HEK293 (cell line): ENCODE measurements at regions not wholly inside any gene's neighbourhood (a gene's known extent, or its start where the extent isn't known, plus 50 kb on each side); places are given as distances from the start of the nearest gene placed in this dataset.

Experiments used
- ZBTB1 ChIP-seq: fragments of 450-650 bp; formaldehyde crosslinking; IDR thresholded peaks from 2 replicates; pipeline ENCODE4 v1.5.1; 2016; ENCODE audit warnings: missing biosample characterization, missing genetic modification characterization
- ZBTB48 ChIP-seq: fragments of 450-650 bp; formaldehyde crosslinking; IDR thresholded peaks from 2 replicates; pipeline ENCODE4 v1.5.1; 2016; ENCODE audit warnings: missing biosample characterization, missing genetic modification characterization
- ZNF211 ChIP-seq: fragments of 450-650 bp; formaldehyde crosslinking; IDR thresholded peaks from 2 replicates; pipeline ENCODE4 v1.5.1; 2016; ENCODE audit warnings: low read depth, missing biosample characterization, missing genetic modification characterization
- ZNF391 ChIP-seq: fragments of 450-650 bp; formaldehyde crosslinking; IDR thresholded peaks from 2 replicates; pipeline ENCODE4 v1.5.1; 2016; ENCODE audit warnings: low read depth, missing biosample characterization, missing genetic modification characterization, borderline replicate concordance
- ZNF560 ChIP-seq: fragments of 450-650 bp; formaldehyde crosslinking; IDR thresholded peaks from 2 replicates; pipeline ENCODE4 v1.5.1; 2017; ENCODE audit warnings: missing biosample characterization, missing genetic modification characterization, borderline replicate concordance
- ZNF76 ChIP-seq: fragments of 450-650 bp; formaldehyde crosslinking; IDR thresholded peaks from 2 replicates; pipeline ENCODE4; 2016; ENCODE audit warnings: low read depth, missing biosample characterization, missing genetic modification characterization, borderline replicate concordance
- ZSCAN16 ChIP-seq: fragments of 450-650 bp; formaldehyde crosslinking; IDR thresholded peaks from 2 replicates; pipeline ENCODE4 v1.5.1; 2016; ENCODE audit warnings: missing biosample characterization, missing genetic modification characterization
- TF ChIP-seq, protein P1 (sequence below): fragments of 450-650 bp; formaldehyde crosslinking; IDR thresholded peaks from 2 replicates; pipeline ENCODE4 v1.5.1; 2016; ENCODE audit warnings: missing biosample characterization, missing genetic modification characterization
- TF ChIP-seq, protein P2 (sequence below): fragments of 450-650 bp; formaldehyde crosslinking; IDR thresholded peaks from 2 replicates; pipeline ENCODE4 v1.5.1; 2016; ENCODE audit warnings: missing biosample characterization, missing genetic modification characterization
- TF ChIP-seq, protein P3 (sequence below): fragments of 450-650 bp; formaldehyde crosslinking; IDR thresholded peaks from 2 replicates; pipeline ENCODE4 v1.5.1; 2016; ENCODE audit warnings: missing biosample characterization, missing genetic modification characterization, borderline replicate concordance
- TF ChIP-seq, protein P4 (sequence below): fragments of 450-650 bp; formaldehyde crosslinking; IDR thresholded peaks from 2 replicates; pipeline ENCODE4 v1.5.1; 2016; ENCODE audit warnings: missing biosample characterization, missing genetic modification characterization
- TF ChIP-seq, protein P5 (sequence below): fragments of 450-650 bp; formaldehyde crosslinking; IDR thresholded peaks from 2 replicates; pipeline ENCODE4 v1.5.1; 2016; ENCODE audit warnings: missing biosample characterization, missing genetic modification characterization, low read depth

DNA sequence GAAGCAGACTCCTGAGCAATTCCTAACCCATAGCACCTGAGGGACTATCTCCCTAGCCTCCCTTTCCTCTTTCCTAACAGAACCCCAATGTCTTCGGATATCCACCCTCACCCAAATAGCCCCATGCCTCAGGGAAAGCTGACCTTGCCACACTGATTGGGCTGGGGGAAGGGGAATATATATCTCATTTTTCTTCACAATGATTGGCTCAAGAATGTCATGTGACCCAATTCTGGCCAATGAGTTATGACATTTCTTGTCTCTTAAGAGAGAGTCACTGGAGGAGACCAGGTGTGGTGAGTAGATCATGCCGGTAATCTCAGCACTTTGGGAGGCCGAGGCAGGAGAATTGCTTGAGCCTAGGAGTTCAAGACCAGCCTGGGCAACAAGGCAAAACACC lies 71.9 kb upstream of the NLK start:
- TF ChIP-seq, protein P1, sequence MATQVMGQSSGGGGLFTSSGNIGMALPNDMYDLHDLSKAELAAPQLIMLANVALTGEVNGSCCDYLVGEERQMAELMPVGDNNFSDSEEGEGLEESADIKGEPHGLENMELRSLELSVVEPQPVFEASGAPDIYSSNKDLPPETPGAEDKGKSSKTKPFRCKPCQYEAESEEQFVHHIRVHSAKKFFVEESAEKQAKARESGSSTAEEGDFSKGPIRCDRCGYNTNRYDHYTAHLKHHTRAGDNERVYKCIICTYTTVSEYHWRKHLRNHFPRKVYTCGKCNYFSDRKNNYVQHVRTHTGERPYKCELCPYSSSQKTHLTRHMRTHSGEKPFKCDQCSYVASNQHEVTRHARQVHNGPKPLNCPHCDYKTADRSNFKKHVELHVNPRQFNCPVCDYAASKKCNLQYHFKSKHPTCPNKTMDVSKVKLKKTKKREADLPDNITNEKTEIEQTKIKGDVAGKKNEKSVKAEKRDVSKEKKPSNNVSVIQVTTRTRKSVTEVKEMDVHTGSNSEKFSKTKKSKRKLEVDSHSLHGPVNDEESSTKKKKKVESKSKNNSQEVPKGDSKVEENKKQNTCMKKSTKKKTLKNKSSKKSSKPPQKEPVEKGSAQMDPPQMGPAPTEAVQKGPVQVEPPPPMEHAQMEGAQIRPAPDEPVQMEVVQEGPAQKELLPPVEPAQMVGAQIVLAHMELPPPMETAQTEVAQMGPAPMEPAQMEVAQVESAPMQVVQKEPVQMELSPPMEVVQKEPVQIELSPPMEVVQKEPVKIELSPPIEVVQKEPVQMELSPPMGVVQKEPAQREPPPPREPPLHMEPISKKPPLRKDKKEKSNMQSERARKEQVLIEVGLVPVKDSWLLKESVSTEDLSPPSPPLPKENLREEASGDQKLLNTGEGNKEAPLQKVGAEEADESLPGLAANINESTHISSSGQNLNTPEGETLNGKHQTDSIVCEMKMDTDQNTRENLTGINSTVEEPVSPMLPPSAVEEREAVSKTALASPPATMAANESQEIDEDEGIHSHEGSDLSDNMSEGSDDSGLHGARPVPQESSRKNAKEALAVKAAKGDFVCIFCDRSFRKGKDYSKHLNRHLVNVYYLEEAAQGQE (tag by site-specific recombination) = no peak
- TF ChIP-seq, protein P2, sequence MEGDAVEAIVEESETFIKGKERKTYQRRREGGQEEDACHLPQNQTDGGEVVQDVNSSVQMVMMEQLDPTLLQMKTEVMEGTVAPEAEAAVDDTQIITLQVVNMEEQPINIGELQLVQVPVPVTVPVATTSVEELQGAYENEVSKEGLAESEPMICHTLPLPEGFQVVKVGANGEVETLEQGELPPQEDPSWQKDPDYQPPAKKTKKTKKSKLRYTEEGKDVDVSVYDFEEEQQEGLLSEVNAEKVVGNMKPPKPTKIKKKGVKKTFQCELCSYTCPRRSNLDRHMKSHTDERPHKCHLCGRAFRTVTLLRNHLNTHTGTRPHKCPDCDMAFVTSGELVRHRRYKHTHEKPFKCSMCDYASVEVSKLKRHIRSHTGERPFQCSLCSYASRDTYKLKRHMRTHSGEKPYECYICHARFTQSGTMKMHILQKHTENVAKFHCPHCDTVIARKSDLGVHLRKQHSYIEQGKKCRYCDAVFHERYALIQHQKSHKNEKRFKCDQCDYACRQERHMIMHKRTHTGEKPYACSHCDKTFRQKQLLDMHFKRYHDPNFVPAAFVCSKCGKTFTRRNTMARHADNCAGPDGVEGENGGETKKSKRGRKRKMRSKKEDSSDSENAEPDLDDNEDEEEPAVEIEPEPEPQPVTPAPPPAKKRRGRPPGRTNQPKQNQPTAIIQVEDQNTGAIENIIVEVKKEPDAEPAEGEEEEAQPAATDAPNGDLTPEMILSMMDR = no peak
- TF ChIP-seq ZBTB1 (tag by site-specific recombination) (no peak), ZNF76 (no peak), ZNF211 (tag by site-specific recombination) (no peak), ZNF560 (tag by site-specific recombination) (no peak), ZSCAN16 (no peak), ZNF391 (tag by site-specific recombination) (no peak), ZBTB48 (no peak)
- TF ChIP-seq, protein P3, sequence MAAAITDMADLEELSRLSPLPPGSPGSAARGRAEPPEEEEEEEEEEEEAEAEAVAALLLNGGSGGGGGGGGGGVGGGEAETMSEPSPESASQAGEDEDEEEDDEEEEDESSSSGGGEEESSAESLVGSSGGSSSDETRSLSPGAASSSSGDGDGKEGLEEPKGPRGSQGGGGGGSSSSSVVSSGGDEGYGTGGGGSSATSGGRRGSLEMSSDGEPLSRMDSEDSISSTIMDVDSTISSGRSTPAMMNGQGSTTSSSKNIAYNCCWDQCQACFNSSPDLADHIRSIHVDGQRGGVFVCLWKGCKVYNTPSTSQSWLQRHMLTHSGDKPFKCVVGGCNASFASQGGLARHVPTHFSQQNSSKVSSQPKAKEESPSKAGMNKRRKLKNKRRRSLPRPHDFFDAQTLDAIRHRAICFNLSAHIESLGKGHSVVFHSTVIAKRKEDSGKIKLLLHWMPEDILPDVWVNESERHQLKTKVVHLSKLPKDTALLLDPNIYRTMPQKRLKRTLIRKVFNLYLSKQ (tag by site-specific recombination) = no peak
- TF ChIP-seq, protein P4, sequence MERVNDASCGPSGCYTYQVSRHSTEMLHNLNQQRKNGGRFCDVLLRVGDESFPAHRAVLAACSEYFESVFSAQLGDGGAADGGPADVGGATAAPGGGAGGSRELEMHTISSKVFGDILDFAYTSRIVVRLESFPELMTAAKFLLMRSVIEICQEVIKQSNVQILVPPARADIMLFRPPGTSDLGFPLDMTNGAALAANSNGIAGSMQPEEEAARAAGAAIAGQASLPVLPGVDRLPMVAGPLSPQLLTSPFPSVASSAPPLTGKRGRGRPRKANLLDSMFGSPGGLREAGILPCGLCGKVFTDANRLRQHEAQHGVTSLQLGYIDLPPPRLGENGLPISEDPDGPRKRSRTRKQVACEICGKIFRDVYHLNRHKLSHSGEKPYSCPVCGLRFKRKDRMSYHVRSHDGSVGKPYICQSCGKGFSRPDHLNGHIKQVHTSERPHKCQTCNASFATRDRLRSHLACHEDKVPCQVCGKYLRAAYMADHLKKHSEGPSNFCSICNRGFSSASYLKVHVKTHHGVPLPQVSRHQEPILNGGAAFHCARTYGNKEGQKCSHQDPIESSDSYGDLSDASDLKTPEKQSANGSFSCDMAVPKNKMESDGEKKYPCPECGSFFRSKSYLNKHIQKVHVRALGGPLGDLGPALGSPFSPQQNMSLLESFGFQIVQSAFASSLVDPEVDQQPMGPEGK (tag by site-specific recombination) = no peak
- TF ChIP-seq, protein P5, sequence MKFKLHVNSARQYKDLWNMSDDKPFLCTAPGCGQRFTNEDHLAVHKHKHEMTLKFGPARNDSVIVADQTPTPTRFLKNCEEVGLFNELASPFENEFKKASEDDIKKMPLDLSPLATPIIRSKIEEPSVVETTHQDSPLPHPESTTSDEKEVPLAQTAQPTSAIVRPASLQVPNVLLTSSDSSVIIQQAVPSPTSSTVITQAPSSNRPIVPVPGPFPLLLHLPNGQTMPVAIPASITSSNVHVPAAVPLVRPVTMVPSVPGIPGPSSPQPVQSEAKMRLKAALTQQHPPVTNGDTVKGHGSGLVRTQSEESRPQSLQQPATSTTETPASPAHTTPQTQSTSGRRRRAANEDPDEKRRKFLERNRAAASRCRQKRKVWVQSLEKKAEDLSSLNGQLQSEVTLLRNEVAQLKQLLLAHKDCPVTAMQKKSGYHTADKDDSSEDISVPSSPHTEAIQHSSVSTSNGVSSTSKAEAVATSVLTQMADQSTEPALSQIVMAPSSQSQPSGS = no peak
